MM.1S (cell line): ENCODE measurements at regions not wholly inside any gene's neighbourhood (a gene's known extent, or its start where the extent isn't known, plus 50 kb on each side); places are given as distances from the start of the nearest gene placed in this dataset.

ENCODE experiments used
- DNase-seq: peaks from one replicate; pipeline ENCODE4 v3.0.0-alpha.2; 2015
- H2AFZ ChIP-seq: fragments of 300-600 bp; sonication (generic); 2 replicates; pipeline ENCODE4 v1.6.0; 2016; ENCODE audit warnings: antibody characterized with exemption, low read length
- H3F3A ChIP-seq: fragments of 300-600 bp; sonication (generic); 2 replicates; pipeline ENCODE4 v1.6.1; 2016; ENCODE audit warnings: mild to moderate bottlenecking, antibody characterized with exemption, low read length, moderate library complexity, mixed read lengths; ENCODE audit not compliant: insufficient read depth
- H3K27ac ChIP-seq: fragments of 300-600 bp; sonication (generic); 2 replicates; pipeline ENCODE4 v1.5.1; 2016; ENCODE audit warnings: mild to moderate bottlenecking, low read length
- H3K27me3 ChIP-seq: fragments of 300-600 bp; sonication (generic); replicated peaks from 2 replicates; pipeline ENCODE4 v1.6.0; 2016; ENCODE audit warnings: low read length; ENCODE audit not compliant: insufficient read depth
- H3K36me3 ChIP-seq: fragments of 300-600 bp; sonication (generic); replicated peaks from 2 replicates; pipeline ENCODE4 v1.6.1; 2016; ENCODE audit warnings: mild to moderate bottlenecking, low read length, mixed read lengths; ENCODE audit not compliant: insufficient read depth
- H3K4me1 ChIP-seq: fragments of 300-600 bp; sonication (generic); 2 replicates; pipeline ENCODE4 v1.6.1; 2016; ENCODE audit warnings: low read length, mixed read lengths
- H3K4me2 ChIP-seq: fragments of 300-600 bp; sonication (generic); 2 replicates; pipeline ENCODE4 v1.6.0; 2016; ENCODE audit warnings: low read depth, low read length
- H3K4me3 ChIP-seq: fragments of 300-600 bp; sonication (generic); 2 replicates; pipeline ENCODE4 v1.5.1; 2016; ENCODE audit warnings: low read length, mixed read lengths
- H3K79me2 ChIP-seq: fragments of 300-600 bp; sonication (generic); 2 replicates; pipeline ENCODE4 v1.6.1; 2016; ENCODE audit warnings: mixed run types, low read length, mixed read lengths
- H3K9ac ChIP-seq: fragments of 300-600 bp; sonication (generic); 2 replicates; pipeline ENCODE4 v1.6.1; 2016; ENCODE audit warnings: low read length, mixed read lengths
- H3K9me2 ChIP-seq: fragments of 300-600 bp; sonication (generic); replicated peaks from 2 replicates; pipeline ENCODE4 v1.6.1; 2016; ENCODE audit warnings: mild to moderate bottlenecking, low read length, mixed read lengths; ENCODE audit not compliant: insufficient read depth
- H3K9me3 ChIP-seq: fragments of 300-600 bp; sonication (generic); replicated peaks from 2 replicates; pipeline ENCODE4 v1.6.1; 2016; ENCODE audit warnings: mild to moderate bottlenecking, low read length, mixed read lengths; ENCODE audit not compliant: insufficient read depth
- H4K20me1 ChIP-seq: fragments of 300-600 bp; sonication (generic); 2 replicates; pipeline ENCODE4 v1.6.1; 2016; ENCODE audit warnings: mild to moderate bottlenecking, low read length, moderate library complexity, mixed read lengths; ENCODE audit not compliant: insufficient read depth
- CTCF ChIP-seq: fragments of 300-600 bp; sonication (generic); IDR thresholded peaks from 2 replicates; pipeline ENCODE4 v1.5.1; 2016; ENCODE audit warnings: antibody characterized with exemption, low read length, mixed read lengths
- EZH2 ChIP-seq: fragments of 300-600 bp; sonication (generic); optimal IDR thresholded peaks from 2 replicates; pipeline ENCODE3; 2017; ENCODE audit warnings: low read depth, mild to moderate bottlenecking, antibody characterized with exemption, low read length, mixed read lengths
- EZH2phosphoT487 ChIP-seq: fragments of 300-600 bp; sonication (generic); IDR thresholded peaks from 2 replicates; pipeline ENCODE4 v1.6.1; 2018; ENCODE audit warnings: antibody characterized with exemption, low read length

- H4K20me1 ChIP-seq: no peaks in the 10 kb centered on the region
- no peak overlapping the region for H3K4me2 ChIP-seq
- H2AFZ ChIP-seq: no peak overlapping the region
- H3K9me3 ChIP-seq: no peaks in the 10 kb centered on the region
- H3K4me1 ChIP-seq: peaks cover 10% of the 10 kb centered on the region
- H3K27me3 ChIP-seq: no peaks in the 10 kb centered on the region
- no peak overlapping the region for H3K27ac ChIP-seq
- H3K79me2 ChIP-seq: no peaks in the 10 kb centered on the region
- no peak overlapping the region for H3K4me3 ChIP-seq
- no peaks in the 10 kb centered on the region for H3K9me2 ChIP-seq
- no peak for DNase-seq
- 0 out of 2 replicates have a peak, but pooled peaks cover 5% of the 10 kb centered on the region for H3F3A ChIP-seq
- no peaks in the 10 kb centered on the region for H3K36me3 ChIP-seq
- no peak overlapping the region for H3K9ac ChIP-seq
- TF ChIP-seq EZH2phosphoT487 (no peak), EZH2 (no peak), CTCF (no peak)
Observed at GRCh38 chr5:174626369-174626920, 97.9 kb upstream of the MSX2 start.

DNA sequence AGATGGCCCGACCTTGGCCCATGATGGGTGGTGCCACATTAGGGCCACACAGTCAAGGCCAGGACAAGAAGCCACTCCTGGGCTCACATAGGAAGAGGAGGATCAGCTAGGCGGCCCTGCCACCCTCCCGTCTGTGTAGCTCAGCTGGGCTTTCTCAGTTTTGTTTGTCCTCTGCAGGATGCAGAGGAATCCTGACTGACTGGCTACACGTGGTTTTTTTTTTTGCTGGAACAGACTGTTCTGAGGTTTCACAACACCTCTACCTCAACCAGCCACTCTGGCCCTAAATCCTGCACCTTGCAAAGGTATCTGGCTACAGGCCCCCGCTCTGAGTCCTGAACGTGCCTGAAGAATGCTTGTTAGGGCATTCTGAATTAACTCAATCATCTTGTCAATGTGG lies 88.3 kb upstream of the MSX2 start:
- Histone ChIP-seq H3K36me3 (no peaks in the 10 kb centered on the region), H2AFZ (no peak overlapping the region), H3F3A (no peaks in the 10 kb centered on the region), H3K4me2 (no peak overlapping the region), H3K79me2 (no peaks in the 10 kb centered on the region), H3K27me3 (no peaks in the 10 kb centered on the region), H3K27ac (no peak overlapping the region), H4K20me1 (no peaks in the 10 kb centered on the region), H3K4me3 (no peak overlapping the region), H3K9me2 (no peaks in the 10 kb centered on the region), H3K9ac (no peak overlapping the region), H3K9me3 (no peaks in the 10 kb centered on the region), H3K4me1 (0 out of 2 replicates have a peak, but pooled peaks cover 4% of the 10 kb centered on the region)
- TF ChIP-seq CTCF (no peak), EZH2phosphoT487 (no peak), EZH2 (no peak)
- peak; percentile 18 for DNase-seq

DNA sequence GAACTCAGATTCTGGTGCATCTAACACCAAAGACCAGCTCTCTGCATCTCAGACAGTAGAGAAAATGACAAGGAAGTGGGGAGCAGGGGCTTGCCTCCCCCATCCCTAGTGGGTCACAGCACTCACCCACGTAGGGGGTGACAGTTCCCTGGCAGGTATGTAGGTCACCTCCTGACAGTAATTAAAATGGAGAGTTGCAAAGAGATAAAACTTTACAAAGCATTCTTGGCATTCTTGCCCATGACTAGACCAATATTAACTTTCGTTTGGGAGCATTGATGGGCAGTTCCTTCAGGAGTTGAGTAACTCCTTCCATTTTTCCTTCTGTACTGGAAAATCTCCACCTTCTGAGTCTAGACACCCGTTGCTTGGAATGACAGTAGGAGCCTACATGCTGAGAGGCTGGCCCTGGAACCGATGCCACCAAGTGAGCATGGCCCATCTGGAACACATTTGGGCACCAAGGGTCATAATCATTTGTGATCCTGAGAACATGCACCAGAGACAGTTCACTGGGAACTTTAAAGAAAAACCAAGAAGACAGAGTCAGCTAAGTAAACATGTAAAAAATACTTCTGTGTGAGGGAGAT lies 81.5 kb upstream of the MSX2 start:
- no peaks in the 10 kb centered on the region for H3K27me3 ChIP-seq
- no peak overlapping the region for H3K4me2 ChIP-seq
- no peak overlapping the region for H3K9ac ChIP-seq
- no peaks in the 10 kb centered on the region for H3K9me2 ChIP-seq
- no peaks in the 10 kb centered on the region for H3K4me1 ChIP-seq
- no peaks in the 10 kb centered on the region for H4K20me1 ChIP-seq
- H3K36me3 ChIP-seq: no peaks in the 10 kb centered on the region
- TF ChIP-seq CTCF: no peak
- TF ChIP-seq EZH2phosphoT487: no peak
- no peak for TF ChIP-seq EZH2
- H3K79me2 ChIP-seq: no peaks in the 10 kb centered on the region
- DNase-seq: no peak
- H3K27ac ChIP-seq: no peak overlapping the region
- no peak overlapping the region for H3K4me3 ChIP-seq
- H3F3A ChIP-seq: no peaks in the 10 kb centered on the region
- no peak overlapping the region for H2AFZ ChIP-seq
- H3K9me3 ChIP-seq: no peaks in the 10 kb centered on the region
